GM12864 (cell line): ENCODE measurements at regions not wholly inside any gene's neighbourhood (a gene's known extent, or its start where the extent isn't known, plus 50 kb on each side); places are given as distances from the start of the nearest gene placed in this dataset.
"Not testable (repeated sequence)": the region's sequence is repeated elsewhere in the genome, so short reads cannot be mapped to it uniquely, and the experiment has no call there.

Source experiments
- DNase-seq: peaks from one replicate; pipeline ENCODE4 v3.0.0-alpha.2; 2011; ENCODE audit warnings: low read depth
- H3K4me3 ChIP-seq: 2 replicates; pipeline ENCODE4 v1.5.1; 2011; ENCODE audit warnings: mild to moderate bottlenecking, low read depth, low read length, control low read depth
- CTCF ChIP-seq: IDR thresholded peaks from 2 replicates; pipeline ENCODE4 v1.5.1; 2011; ENCODE audit warnings: low read depth, mild to moderate bottlenecking, moderate library complexity, low read length, control low read depth, inconsistent platforms; ENCODE audit errors: missing control alignments

GRCh38 chr1:229170778-229171505, 100.0 kb upstream of the RAB4A start:
- no peak for DNase-seq
- H3K4me3 ChIP-seq = no peak overlapping the region

GRCh38 chr1:229171934-229172333, 99.0 kb upstream of the RAB4A start:
- DNase-seq = no peak
- no peak overlapping the region for H3K4me3 ChIP-seq
- no peak for TF ChIP-seq CTCF

More at GRCh38 chr1:229170778-229171505, 100.0 kb upstream of the RAB4A start:
- TF ChIP-seq CTCF = no peak

- H3K4me3 ChIP-seq, DNase-seq: not testable (repeated sequence)
Observed at GRCh38 chr1:229173491-229174476, 97.1 kb upstream of the RAB4A start.

- not testable (repeated sequence) for H3K4me3 ChIP-seq, DNase-seq
Observed at GRCh38 chr1:229175297-229175696, 95.6 kb upstream of the RAB4A start.

GRCh38 chr1:229176457-229176856, 94.5 kb upstream of the RAB4A start:
- not testable (repeated sequence) for DNase-seq, H3K4me3 ChIP-seq

GRCh38 chr1:229180161-229180560, 90.8 kb upstream of the RAB4A start:
- H3K4me3 ChIP-seq = no peak overlapping the region
- no peak for DNase-seq
- no peak for TF ChIP-seq CTCF

GRCh38 chr1:229181419-229181818, 89.5 kb upstream of the RAB4A start:
- DNase-seq = no peak
- no peak overlapping the region for H3K4me3 ChIP-seq
- no peak for TF ChIP-seq CTCF

GRCh38 chr1:229183588-229183987, 87.3 kb upstream of the RAB4A start:
- no peak overlapping the region for H3K4me3 ChIP-seq
- TF ChIP-seq CTCF = no peak
- no peak for DNase-seq
